H9 (cell line): ENCODE measurements at regions not wholly inside any gene's neighbourhood (a gene's known extent, or its start where the extent isn't known, plus 50 kb on each side); places are given as distances from the start of the nearest gene placed in this dataset.

Source experiments
- DNase-seq: peaks from one replicate; pipeline ENCODE4 v3.0.0-alpha.2; 2017
- H2AFZ ChIP-seq: one replicate; pipeline ENCODE4 v1.6.1; 2013; ENCODE audit warnings: mild to moderate bottlenecking, low read length, control low read depth, moderate library complexity
- H2AK5ac ChIP-seq: 2 replicates; pipeline ENCODE4 v1.6.1; 2013; ENCODE audit warnings: low read length, control low read depth, mixed read lengths; ENCODE audit not compliant: insufficient read length
- H2BK120ac ChIP-seq: one replicate; pipeline ENCODE4 v1.6.1; 2013; ENCODE audit warnings: low read depth, mild to moderate bottlenecking, low read length, control low read depth, inconsistent platforms; ENCODE audit not compliant: poor library complexity, severe bottlenecking
- H2BK12ac ChIP-seq: 2 replicates; pipeline ENCODE4 v1.6.1; 2013; ENCODE audit warnings: low read length, control low read depth, mixed read lengths, low read depth; ENCODE audit not compliant: insufficient read length
- H2BK15ac ChIP-seq: 2 replicates; pipeline ENCODE4 v1.6.1; 2013; ENCODE audit warnings: low read depth, low read length, control low read depth
- H2BK20ac ChIP-seq: one replicate; pipeline ENCODE4 v1.6.1; 2013; ENCODE audit warnings: low read depth, mild to moderate bottlenecking, low read length, control low read depth, inconsistent platforms; ENCODE audit not compliant: poor library complexity, severe bottlenecking
- H2BK5ac ChIP-seq: 2 replicates; pipeline ENCODE4 v1.6.1; 2013; ENCODE audit warnings: low read length, control low read depth, mixed read lengths; ENCODE audit not compliant: insufficient read length
- H3K14ac ChIP-seq: 2 replicates; pipeline ENCODE4 v1.6.1; 2013; ENCODE audit warnings: low read length, control low read depth; ENCODE audit not compliant: insufficient read depth
- H3K18ac ChIP-seq: 2 replicates; pipeline ENCODE4 v1.6.1; 2013; ENCODE audit warnings: low read depth, mild to moderate bottlenecking, mixed read lengths, low read length, control low read depth; ENCODE audit not compliant: insufficient read length
- H3K23ac ChIP-seq: 2 replicates; pipeline ENCODE4 v1.6.1; 2013; ENCODE audit warnings: low read length, control low read depth, mixed read lengths, low read depth; ENCODE audit not compliant: insufficient read length
- H3K23me2 ChIP-seq: 2 replicates; pipeline ENCODE4 v1.6.1; 2013; ENCODE audit warnings: low read depth, mild to moderate bottlenecking, mixed read lengths, low read length, control low read depth; ENCODE audit not compliant: insufficient read length, poor library complexity, severe bottlenecking
- H3K27ac ChIP-seq: 2 replicates; pipeline ENCODE4 v1.5.1; 2013; ENCODE audit warnings: low read length, control low read depth, mixed read lengths, low read depth; ENCODE audit not compliant: insufficient read length
- H3K27me3 ChIP-seq: 2 replicates; pipeline ENCODE4 v1.6.1; 2013; ENCODE audit warnings: low read length, control low read depth, inconsistent platforms; ENCODE audit not compliant: insufficient read depth
- H3K4ac ChIP-seq: 2 replicates; pipeline ENCODE4 v1.6.1; 2013; ENCODE audit warnings: low read depth, mild to moderate bottlenecking, control low read depth, inconsistent platforms, low read length, moderate library complexity
- H3K4me1 ChIP-seq: 2 replicates; pipeline ENCODE4 v1.6.1; 2013; ENCODE audit warnings: low read length, control low read depth, inconsistent platforms; ENCODE audit not compliant: insufficient read depth
- H3K4me2 ChIP-seq: 2 replicates; pipeline ENCODE4 v1.6.1; 2013; ENCODE audit warnings: low read length, control low read depth, mixed read lengths; ENCODE audit not compliant: insufficient read length, insufficient read depth
- H3K56ac ChIP-seq: 2 replicates; pipeline ENCODE4 v1.6.1; 2013; ENCODE audit warnings: low read depth, mild to moderate bottlenecking, mixed read lengths, low read length, control low read depth; ENCODE audit not compliant: insufficient read length
- H3K79me1 ChIP-seq: 2 replicates; pipeline ENCODE4 v1.6.1; 2013; ENCODE audit warnings: low read depth, mild to moderate bottlenecking, moderate library complexity, low read length, control low read depth, inconsistent platforms; ENCODE audit not compliant: insufficient read depth, poor library complexity, severe bottlenecking
- H3K79me2 ChIP-seq: 2 replicates; pipeline ENCODE4 v1.6.1; 2013; ENCODE audit warnings: low read length, control low read depth, inconsistent platforms; ENCODE audit not compliant: insufficient read depth
- H3K9ac ChIP-seq: 2 replicates; pipeline ENCODE4 v1.6.1; 2013; ENCODE audit warnings: low read length, control low read depth, mixed read lengths; ENCODE audit not compliant: insufficient read length; ENCODE audit errors: extremely low read depth
- H3K9me3 ChIP-seq: one replicate; pipeline ENCODE4 v1.6.1; 2013; ENCODE audit warnings: low read depth, low read length, inconsistent platforms; ENCODE audit not compliant: control insufficient read depth
- H3T11ph ChIP-seq: one replicate; pipeline ENCODE4 v1.6.1; 2013; ENCODE audit warnings: mild to moderate bottlenecking, low read length, control low read depth, inconsistent platforms
- H4K20me1 ChIP-seq: one replicate; pipeline ENCODE4 v1.6.1; 2013; ENCODE audit not compliant: control insufficient read depth, insufficient read length, insufficient read depth
- H4K5ac ChIP-seq: 2 replicates; pipeline ENCODE4 v1.6.1; 2013; ENCODE audit warnings: low read depth, mild to moderate bottlenecking, mixed read lengths, low read length, control low read depth; ENCODE audit not compliant: insufficient read length
- H4K8ac ChIP-seq: replicated peaks from 2 replicates; pipeline ENCODE4 v1.6.1; 2013; ENCODE audit warnings: low read length, control low read depth, mixed read lengths, low read depth; ENCODE audit not compliant: insufficient read length
- H4K91ac ChIP-seq: 2 replicates; pipeline ENCODE4 v1.6.1; 2013; ENCODE audit warnings: low read depth, mild to moderate bottlenecking, moderate library complexity, mixed read lengths, low read length, control low read depth; ENCODE audit not compliant: insufficient read length
- H3K27ac Mint-ChIP-seq, 3 experiments: 2 replicates in 2 of 3; 3 replicates in 1 of 3; pipeline ENCODE4 v1.8.0; 2020 to 2021; ENCODE audit warnings: mixed read lengths in 3 of 3, mild to moderate bottlenecking in 1 of 3, moderate library complexity in 1 of 3
- H3K27me3 Mint-ChIP-seq: 2 replicates; pipeline ENCODE4 v1.8.0; 2021; ENCODE audit warnings: low read depth, mild to moderate bottlenecking, moderate library complexity, mixed read lengths
- H3K36me3 Mint-ChIP-seq, 3 experiments: 2 replicates in 2 of 3; 3 replicates in 1 of 3; pipeline ENCODE4 v1.8.0; 2020 to 2021; ENCODE audit warnings: low read depth in 3 of 3, mixed read lengths in 3 of 3; ENCODE audit not compliant: insufficient read depth in 1 of 3
- H3K4me1 Mint-ChIP-seq, 2 experiments: 2 replicates each; pipeline ENCODE4 v1.8.0; 2020; ENCODE audit warnings: mixed read lengths in 2 of 2
- H3K4me3 Mint-ChIP-seq, 2 experiments: 2 replicates in 1 of 2; 3 replicates in 1 of 2; pipeline ENCODE4 v1.8.0; 2020 to 2021; ENCODE audit warnings: mild to moderate bottlenecking in 2 of 2, mixed read lengths in 2 of 2, moderate library complexity in 1 of 2
- H3K9me3 Mint-ChIP-seq, 2 experiments: 2 replicates in 1 of 2; 3 replicates in 1 of 2; pipeline ENCODE4 v1.8.0; 2020; ENCODE audit warnings: mild to moderate bottlenecking in 2 of 2, mixed read lengths in 2 of 2, moderate library complexity in 1 of 2
- CTCF ChIP-seq: fragments of 200-600 bp; sonication (generic); conservative IDR thresholded peaks from 3 replicates; pipeline ENCODE4 v1.8.0; 2021; ENCODE audit warnings: antibody characterized with exemption, mild to moderate bottlenecking

DNA sequence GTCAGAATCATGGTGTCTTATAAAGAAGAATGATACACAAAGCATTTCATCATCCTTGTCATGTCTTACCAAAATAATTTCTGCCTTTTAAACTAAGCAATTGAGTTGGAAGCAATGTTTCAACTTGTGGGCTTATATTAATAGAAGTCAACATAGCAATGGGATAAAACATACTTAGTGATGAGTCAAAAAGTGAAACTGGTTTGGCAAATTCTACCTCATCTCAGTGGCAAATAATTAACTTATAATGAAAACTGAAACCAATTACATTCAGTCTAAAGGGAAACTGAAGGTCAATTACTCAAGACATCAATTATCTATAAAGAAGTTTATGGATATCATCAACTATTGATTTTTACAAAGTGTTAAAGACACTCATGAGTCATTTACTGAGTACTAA lies 463.8 kb downstream of the BMP2 start:
- Histone ChIP-seq H3K27ac (no peak overlapping the region), H3K18ac (no peak overlapping the region), H2BK15ac (no peak overlapping the region), H2BK20ac (no peak overlapping the region), H3K4ac (no peak overlapping the region), H3K9me3 (no peaks in the 10 kb centered on the region), H2AFZ (no peak overlapping the region), H2BK5ac (no peak overlapping the region), H4K8ac (no peak overlapping the region), H3K9ac (no peak overlapping the region), H3K79me1 (no peaks in the 10 kb centered on the region), H3K79me2 (no peaks in the 10 kb centered on the region), H3K27me3 (no peaks in the 10 kb centered on the region), H4K91ac (no peak overlapping the region), H3K23me2 (no peaks in the 10 kb centered on the region), H3K4me1 (no peaks in the 10 kb centered on the region), H4K5ac (no peak overlapping the region), H2BK12ac (no peak overlapping the region), H3T11ph (no peak overlapping the region), H3K23ac (no peak overlapping the region), H3K56ac (no peak overlapping the region), H2AK5ac (no peak overlapping the region), H3K14ac (no peak overlapping the region), H4K20me1 (no peaks in the 10 kb centered on the region), H3K4me2 (no peak overlapping the region), H2BK120ac (no peak overlapping the region)
- DNase-seq = no peak
- Mint-ChIP-seq H3K27ac (no peak overlapping the region), H3K4me1 (no peaks in the 10 kb centered on the region), H3K9me3 (peaks cover 10 to 15% of the 10 kb centered on the region in 2 experiments; a peak in 3 of 5 replicates), H3K4me3 (no peak overlapping the region), H3K27me3 (no peaks in the 10 kb centered on the region), H3K36me3 (peaks cover 0 to 8% (median 3%) of the 10 kb centered on the region in 3 experiments; a peak in 2 of 7 replicates)
- no peak for TF ChIP-seq CTCF
